ENCODE measurements at regions not wholly inside any gene's neighbourhood (a gene's known extent, or its start where the extent isn't known, plus 50 kb on each side); places are given as distances from the start of the nearest gene placed in this dataset.
"Not testable (repeated sequence)": the region's sequence is repeated elsewhere in the genome, so short reads cannot be mapped to it uniquely, and the experiment has no call there.

- no peak overlapping the region for H3K4me3 ChIP-seq (ENCODE audit: low read depth, low read length)
- no peak for TF ChIP-seq CTCF (IDR thresholded peaks at IDR 0.05; ENCODE audit: low read depth, low read length, missing control alignments)
- DNase-seq (ENCODE audit: low read depth): no peak
- in situ Hi-C loops (cut with HindIII; ENCODE audit: low sequenced_read_pairs): no loop called here
Measured at GRCh38 chr16:58882292-58882691, 148.2 kb upstream of the GOT2 start.

GRCh38 chr16:58878641-58879040 is 144.5 kb upstream of the GOT2 start:
- in situ Hi-C loops (cut with HindIII; ENCODE audit: low sequenced_read_pairs); H3K4me3 ChIP-seq (ENCODE audit: low read depth, low read length); DNase-seq (ENCODE audit: low read depth): not testable (repeated sequence)

DNA sequence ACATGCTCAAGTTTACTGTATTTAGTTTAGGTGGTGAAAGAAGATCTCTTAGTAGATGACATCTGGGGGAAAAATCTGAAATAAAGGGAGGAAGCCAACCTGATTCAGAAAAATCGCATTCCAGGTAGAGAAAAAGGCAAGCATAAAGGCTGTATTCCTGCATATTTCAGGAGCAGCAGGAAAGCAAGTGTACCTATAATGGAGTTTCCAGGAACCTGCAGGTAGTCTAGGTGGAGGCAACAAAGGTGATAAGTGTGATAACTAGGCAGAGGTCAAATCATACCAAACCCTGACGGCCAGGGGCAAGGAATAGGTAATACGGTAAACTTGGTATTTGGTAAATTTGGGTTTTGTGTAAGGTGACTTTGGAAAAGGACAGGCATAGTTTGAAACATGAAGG is 132.8 kb upstream of the GOT2 start:
- DNase-seq (ENCODE audit: low read depth): no peak
- in situ Hi-C loops (cut with HindIII; ENCODE audit: low sequenced_read_pairs): no loop called here
- no peak for TF ChIP-seq CTCF (IDR thresholded peaks at IDR 0.05; ENCODE audit: low read depth, low read length, missing control alignments)

DNA sequence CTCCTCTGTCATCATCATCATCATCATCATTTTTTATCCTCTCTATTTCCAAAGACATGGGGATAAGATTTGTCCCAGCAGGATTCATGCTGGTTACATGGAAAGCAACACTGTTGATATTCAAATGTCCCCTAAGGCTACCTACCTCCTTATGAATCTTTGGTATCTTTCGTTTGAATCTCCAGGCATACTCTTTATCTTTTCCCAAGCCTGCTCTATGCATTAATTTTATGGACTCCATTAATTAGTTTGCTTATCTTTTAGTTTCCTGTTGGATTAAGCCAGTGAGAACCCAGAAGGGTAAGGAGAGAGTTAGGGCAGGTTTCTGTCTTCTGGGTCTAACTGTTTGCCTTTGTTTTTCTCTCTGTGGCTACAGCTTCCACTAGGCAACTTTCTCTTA is 129.6 kb upstream of the GOT2 start:
- TF ChIP-seq CTCF (IDR thresholded peaks at IDR 0.05; ENCODE audit: low read depth, low read length, missing control alignments): no peak
- no peak overlapping the region for H3K4me3 ChIP-seq (ENCODE audit: low read depth, low read length)
- in situ Hi-C loops (cut with HindIII; ENCODE audit: low sequenced_read_pairs): no loop called here
- DNase-seq (ENCODE audit: low read depth): no peak

More for the DNA sequence above, 132.8 kb upstream of the GOT2 start:
- H3K4me3 ChIP-seq (ENCODE audit: low read depth, low read length): no peak overlapping the region

GRCh38 chr16:58863042-58863441 is 128.9 kb upstream of the GOT2 start:
- TF ChIP-seq CTCF (IDR thresholded peaks at IDR 0.05; ENCODE audit: low read depth, low read length, missing control alignments): no peak
- no peak for DNase-seq (ENCODE audit: low read depth)
- no peak overlapping the region for H3K4me3 ChIP-seq (ENCODE audit: low read depth, low read length)
- in situ Hi-C loops (cut with HindIII; ENCODE audit: low sequenced_read_pairs): no loop called here

GRCh38 chr16:58862334-58863021 is 128.4 kb upstream of the GOT2 start:
- no peak for TF ChIP-seq CTCF (IDR thresholded peaks at IDR 0.05; ENCODE audit: low read depth, low read length, missing control alignments)
- in situ Hi-C loops (cut with HindIII; ENCODE audit: low sequenced_read_pairs): no loop called here
- no peak overlapping the region for H3K4me3 ChIP-seq (ENCODE audit: low read depth, low read length)
- no peak for DNase-seq (ENCODE audit: low read depth)

DNA sequence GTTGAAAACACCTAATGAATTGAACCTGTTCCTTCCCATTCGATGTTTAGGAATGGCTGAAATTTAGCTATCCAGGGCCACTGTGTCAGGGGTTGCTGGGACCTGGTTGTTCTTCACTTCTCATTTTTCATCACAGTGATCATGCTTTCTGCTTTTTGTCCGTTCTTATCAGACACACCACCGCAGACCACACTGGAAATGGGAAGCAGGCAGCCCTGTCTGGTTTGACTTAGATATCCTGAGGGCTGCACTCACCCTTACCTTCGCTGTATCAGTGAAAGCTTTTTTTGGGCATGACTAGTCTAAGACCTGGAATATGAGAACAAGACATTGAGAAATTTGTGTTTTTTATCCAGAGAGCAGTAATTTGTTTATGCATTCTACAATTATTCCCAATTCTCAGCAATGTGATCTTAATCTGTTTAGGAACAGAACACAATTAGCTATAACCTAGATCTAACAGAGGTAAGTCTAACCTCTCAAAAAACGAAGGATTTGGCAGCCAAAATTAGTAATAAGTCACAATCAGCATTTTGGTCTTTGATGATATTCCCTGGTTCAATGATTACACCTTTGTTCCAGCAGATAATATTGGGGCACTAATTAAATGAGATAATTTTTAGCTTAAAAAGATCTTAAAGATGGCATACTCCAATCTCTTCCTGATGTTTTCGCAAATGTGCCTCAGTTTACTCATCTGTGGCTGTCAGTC is 126.0 kb upstream of the GOT2 start:
- TF ChIP-seq CTCF (IDR thresholded peaks at IDR 0.05; ENCODE audit: low read depth, low read length, missing control alignments): no peak
- in situ Hi-C loops (cut with HindIII; ENCODE audit: low sequenced_read_pairs): no loop called here
- DNase-seq (ENCODE audit: low read depth): no peak
- H3K4me3 ChIP-seq (ENCODE audit: low read depth, low read length): no peak overlapping the region

DNA sequence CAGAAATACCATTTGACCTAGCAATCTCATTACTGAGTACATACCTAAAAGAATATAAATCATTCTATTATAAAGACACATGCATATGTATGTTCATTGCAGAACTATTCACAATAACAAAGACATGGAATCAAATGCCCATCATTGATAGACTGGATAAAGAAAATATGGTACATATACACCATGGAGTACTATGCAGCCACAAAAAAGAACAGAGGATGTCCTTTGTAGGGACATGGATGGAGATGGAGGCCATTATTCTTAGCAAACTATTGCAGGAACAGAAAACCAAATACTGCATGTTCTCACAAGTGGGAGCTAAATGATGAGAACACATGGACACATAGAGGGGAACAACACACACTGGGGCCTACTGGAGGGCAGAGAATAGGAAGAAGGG is 124.5 kb upstream of the GOT2 start:
- in situ Hi-C loops (cut with HindIII; ENCODE audit: low sequenced_read_pairs); DNase-seq (ENCODE audit: low read depth); H3K4me3 ChIP-seq (ENCODE audit: low read depth, low read length): not testable (repeated sequence)
